ENCODE measurements at regions not wholly inside any gene's neighbourhood (a gene's known extent, or its start where the extent isn't known, plus 50 kb on each side); places are given as distances from the start of the nearest gene placed in this dataset.
"Not testable (repeated sequence)": the region's sequence is repeated elsewhere in the genome, so short reads cannot be mapped to it uniquely, and the experiment has no call there.

DNA sequence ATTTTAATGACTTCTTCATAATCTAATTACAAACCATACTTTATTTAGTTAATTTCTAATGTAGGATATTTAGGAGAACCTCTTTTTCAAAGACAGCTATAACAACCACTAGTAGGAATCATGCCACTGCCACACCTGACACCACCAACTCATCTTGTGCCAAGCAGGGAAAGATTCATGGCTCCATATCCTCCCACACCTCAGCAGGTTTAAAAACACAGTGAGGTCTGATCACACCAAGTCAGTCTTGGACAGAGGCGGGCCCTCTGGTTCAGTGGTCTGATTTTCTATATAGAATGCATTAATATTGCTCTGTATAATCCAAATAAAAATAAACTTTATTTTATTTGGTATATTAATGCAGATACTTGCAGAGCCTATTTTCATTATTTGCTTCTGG is 227.7 kb upstream of the TTC29 start:
- DNase-seq, result no peak

DNA sequence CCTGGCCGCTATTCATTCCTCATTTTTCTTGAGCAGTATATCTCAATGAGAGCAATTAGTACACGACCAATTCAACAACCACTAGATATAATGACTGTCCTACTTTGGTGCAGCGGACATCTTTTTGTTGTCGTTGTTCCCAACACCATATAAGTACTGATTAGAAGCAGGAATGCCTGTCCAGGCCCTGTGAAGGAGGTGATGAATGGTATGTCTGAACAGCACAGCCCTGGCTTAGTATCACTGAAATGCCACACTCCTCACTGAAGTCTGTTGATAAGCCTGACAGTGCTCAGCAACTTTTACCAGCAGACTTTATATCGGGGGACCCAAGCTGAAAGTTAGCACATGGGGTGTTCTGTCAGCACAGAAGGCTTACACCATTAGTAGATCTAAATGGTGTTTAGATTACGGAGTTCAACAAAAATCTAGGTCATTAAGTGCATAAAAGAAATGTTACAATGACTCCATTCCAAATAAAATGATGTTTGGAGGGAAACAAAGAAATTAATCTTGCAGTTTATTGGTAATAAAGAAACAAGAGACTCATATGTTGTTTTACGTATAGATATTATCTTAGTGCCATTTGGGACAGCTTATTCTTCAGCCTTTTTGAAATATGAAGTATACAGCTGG is 228.3 kb upstream of the TTC29 start:
- no peak for DNase-seq

DNA sequence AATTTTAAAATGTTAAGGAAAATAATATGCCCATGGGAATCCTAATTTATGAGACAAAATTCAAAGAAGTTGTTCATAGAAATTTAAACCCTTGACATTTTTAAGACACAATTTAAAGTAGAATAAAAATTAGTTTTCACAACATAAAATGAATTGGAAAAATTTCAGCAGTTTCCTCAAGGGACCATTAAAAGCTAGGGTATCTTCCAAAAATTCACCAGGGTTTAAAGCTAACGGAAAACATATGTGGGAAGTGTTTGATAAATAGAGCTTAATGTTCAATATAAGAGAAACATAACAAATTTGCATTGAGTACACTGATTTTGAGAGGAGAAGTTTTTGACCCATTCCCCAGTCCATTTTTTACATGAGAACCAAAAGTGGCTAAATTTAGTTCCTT is 228.9 kb upstream of the TTC29 start:
- no peak for DNase-seq

DNA sequence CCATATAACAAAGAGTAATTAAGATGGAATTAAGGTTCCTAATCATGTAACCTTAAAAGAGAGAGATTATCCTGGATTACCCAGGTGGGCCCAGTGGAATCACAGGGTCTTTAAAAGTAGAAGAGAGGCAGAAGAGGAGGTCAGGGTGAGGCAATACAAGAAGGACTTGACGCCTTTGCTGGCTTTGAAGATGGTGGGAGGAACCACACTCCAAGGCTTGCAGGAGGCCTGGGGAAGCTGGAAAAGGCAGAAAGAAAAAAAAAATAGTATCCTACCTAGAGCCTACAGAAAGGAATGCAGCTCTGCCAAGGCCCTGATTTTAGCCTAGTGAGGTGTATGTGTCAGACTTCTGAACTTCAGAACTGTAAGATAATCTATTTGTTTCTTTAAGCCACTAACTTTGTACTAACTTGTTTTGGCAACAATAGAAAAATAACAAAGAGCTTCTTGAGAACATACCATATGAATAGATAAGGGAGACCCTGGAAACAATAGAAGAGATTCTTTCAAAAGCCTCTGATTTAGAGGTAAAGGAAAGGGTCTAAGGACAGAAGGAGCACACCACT is 229.9 kb upstream of the TTC29 start:
- no peak for DNase-seq

DNA sequence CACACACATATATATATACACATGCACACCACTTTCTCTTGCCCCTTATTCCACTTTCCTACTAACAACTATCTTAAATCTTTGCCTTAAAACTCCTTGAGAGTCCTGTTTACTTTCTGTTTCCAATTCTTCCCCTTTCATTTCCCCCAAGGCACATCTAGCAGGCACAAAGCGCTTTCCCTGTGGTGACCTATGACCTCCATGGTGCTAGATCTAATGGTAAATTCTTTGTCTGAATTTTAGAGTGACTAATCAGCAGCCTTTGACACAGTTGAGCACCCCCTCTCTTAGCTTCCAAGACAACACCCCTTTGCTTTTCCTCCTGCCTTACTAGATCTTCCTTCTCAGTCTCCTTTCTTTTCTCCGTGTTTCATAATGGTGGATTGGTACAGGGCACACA is 236.4 kb upstream of the TTC29 start:
- no peak for DNase-seq

DNA sequence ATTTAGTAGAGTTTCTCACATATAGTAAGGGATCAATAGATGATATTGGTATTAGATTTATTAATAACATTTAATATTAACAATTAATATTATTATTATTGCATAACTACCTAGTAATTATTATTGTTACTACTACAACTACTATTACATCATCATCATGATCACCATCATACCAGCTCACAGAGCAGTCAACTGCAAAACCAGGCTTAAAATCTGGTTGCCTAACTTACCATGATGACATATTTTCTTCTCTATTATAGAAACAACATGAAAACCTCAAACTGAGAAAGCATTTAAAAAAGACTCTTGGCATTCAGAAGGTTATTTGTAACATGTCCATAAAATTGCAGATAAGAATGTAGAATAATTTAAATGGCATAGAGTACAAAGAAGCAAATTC is 247.0 kb upstream of the TTC29 start:
- no peak for DNase-seq

DNA sequence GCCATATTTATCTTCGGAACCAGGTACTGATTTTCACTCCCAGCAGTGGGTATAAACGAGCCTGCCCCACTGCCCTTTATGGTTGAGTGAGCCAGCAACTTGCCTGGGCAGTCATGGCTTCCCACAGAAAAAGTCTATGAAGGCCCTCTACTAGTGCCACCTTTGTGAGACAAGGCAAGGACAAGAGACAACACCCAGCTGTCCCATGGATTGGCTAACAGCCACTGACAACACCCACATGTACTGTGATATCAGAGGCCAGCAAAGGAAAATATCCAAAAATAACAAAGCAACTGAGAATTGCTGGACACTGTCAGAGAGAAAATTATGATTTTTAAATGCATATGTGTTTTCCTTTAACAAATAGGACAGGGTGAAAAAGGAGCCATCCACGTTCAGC is 248.4 kb upstream of the TTC29 start:
- DNase-seq, result no peak

DNA sequence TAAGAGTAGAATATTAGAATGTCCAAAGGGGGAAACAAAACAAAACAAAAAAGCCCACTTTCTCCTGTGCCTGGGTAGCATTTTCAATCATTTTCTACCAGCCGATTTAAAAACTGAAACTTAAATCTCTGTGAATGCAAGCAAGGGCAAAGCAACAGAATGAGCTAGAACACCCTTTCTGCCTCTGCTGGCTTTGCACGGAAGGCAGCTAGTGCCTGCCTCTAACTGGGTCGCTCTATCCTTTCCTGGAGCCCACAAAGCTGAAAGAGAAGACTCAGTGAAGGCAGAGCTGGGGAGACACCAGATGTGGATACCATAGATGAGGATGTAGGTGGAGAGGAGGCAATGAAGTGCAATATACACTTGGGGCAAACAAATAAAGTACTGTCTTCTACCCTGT is 248.9 kb upstream of the TTC29 start:
- DNase-seq, result no peak

DNA sequence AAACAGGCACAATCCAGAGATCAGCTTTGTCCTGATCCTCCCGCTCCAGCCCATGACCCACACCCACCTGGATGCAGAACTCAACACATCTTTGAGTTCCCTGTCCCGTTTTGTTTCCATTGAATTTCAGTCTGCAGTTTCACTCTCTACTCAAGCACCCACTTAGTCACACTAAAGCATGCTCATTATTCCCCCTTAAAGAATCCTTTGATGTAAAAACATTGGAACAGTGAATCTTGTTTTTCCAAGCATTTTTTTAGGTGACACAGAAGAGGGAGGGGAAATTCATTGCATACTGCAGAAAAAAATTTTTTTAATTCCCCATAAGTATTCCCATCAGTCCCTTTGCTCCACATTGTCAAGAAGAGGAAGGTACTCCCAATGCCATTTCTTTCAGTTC is 249.7 kb upstream of the TTC29 start:
- DNase-seq, result no peak

DNA sequence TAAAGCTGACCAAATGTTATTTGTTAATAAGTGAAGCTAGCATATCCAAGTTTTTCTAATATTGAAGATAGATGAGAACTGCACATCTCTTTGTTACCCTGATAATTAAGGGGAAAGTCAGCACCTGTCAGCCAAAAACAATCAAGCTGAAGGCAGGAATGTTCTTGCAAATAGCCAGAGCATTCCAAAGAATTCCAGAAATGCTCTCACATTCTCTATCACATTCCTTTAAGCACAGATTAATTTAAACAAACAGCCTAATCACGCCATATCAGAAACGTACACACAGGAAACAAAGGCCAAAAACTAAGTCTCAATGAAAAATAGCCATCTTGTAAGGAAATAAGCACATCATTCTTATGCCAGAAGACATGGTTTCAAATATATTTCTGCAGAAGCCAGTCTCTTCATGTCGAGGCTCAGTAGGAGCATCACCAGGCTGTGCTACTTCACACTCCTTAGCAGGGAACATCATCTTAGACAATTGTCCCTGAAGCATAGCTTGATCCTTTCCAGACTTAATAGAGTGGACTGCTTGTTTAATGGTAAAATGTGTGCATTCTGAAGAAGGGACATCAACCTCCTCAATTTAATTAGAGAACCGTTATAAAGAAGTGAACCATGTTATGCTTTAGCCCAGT is 252.9 kb upstream of the TTC29 start:
- no peak for DNase-seq

DNA sequence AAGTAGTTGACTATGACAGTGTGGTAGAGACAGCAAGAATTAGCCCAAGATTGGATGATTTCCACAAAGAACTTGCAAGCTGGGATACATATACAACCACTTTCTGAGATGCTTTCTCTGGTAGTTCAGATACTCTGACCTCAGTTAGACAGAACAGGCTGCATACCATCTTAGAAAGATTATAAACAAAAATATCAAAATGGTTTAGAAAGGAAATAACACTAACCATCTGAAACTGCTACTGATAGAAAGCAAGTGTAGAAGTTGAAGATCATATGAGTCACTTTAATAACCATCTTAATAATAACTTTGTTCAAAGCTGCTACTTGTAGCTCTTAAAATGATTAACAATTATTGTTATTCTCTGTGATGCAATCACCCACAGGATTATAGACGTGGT is 255.4 kb upstream of the TTC29 start:
- no peak for DNase-seq

DNA sequence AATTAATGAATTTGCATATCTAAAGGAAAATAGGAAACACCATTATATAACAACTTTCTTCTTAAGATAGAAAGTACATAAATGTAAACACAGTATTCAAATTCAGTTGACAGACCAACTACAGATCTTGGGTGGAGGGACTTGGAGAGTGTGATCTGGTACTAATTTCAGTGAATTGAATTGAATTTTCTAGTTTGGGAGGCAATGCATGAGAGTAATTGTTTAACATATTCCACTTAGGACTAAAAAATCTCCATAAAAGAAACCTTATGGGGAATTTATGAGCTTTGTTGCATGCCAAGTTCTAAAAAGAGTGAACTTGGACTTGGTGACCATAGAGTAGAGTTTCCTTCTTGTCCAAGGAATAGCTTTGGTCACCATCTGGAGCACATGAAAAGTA is 261.1 kb upstream of the TTC29 start:
- DNase-seq, result no peak

DNA sequence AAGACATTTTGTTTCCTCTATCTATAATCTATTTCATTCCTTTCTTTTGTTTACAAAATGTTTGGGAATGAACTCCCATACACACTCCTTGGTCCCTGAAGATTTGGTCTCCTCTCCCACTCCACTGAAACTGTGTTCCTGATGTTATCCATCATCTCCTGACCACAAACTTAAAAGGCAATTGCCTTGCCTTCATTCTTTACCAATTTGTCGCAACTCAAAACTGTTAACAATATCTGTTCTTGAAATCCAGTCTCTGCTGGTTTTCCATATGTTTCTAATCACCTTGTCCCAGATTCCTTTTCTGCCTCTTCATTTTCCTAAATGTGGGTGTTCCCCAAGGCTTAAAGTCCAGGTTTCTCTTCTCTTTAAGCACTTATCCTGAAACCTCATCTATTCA is 262.2 kb upstream of the TTC29 start:
- DNase-seq, result no peak

DNA sequence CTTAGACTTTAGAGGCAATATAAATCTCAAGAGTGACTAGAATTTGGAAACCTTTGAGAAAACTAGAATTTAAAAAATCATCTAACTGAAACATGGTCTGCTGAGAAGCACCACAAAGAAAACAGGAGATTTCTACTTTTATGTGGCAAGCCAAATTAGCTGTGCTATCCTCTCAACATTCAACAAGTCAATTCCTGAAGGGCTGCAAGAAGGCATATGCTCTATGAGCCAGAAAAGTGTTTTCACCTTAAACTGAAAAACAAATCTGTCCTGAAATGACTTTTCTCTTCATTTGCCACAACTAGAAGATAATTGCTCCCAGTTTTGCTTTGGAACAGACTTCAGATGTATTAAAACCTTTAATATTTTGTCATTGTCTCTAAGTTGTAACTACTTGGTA is 263.2 kb upstream of the EDNRA start:
- DNase-seq, result no peak

DNA sequence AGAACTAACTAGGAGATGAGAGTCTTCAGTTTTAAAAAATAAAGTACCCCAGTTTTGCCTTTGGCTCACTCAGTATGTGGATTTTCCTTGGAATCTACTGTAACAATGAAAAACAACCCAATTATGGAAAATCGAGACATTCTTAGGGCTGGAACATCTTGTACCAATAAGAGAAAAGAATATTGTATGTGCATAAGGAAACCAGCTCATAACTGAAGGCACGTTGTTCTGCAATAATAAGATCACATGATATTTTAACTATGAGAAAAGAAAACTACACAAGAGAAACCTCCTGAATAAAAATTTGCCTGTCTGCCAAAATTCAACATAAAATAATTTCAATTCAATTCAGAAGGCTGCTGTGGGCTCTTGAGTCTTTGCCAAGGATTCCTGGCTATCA is 261.8 kb upstream of the EDNRA start:
- no peak for DNase-seq

DNA sequence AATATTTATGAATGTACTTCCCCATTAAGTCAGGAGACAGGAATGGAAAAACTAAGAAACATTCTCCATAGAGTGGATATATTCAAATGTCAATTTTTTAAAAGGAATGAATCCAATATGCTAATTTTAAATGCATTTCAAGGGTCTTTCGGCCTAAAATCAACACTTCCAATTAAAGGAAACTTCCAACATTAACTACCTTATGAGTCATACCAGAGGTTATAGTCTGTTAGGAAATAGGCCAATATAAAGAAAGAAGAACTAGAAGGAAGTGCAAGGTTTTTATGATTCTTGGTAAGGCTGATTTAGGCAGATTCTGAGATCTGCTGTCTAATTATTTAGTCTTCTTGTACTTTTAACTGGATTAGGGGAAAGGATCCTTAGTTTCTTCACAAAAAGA is 260.1 kb upstream of the EDNRA start:
- DNase-seq, result no peak

DNA sequence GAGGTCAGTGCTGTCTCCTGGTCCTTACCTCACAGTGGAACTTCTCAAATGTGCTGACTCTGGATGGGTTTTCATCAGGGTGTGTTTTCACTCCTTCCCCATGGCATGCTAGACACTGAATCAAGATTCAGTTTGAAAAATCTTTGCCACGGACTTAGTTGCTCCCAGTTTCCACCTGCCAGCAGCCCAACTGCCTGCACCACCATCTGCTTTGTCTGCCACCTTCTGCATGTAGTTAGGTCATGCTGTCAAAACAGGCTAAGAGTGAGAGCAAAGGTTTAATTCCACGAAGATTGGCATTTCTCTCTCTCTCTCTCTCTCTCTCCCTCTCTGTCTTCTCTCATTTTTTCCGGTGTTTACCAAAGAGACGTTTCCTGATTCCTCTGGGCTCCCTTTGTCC is 258.0 kb upstream of the EDNRA start:
- DNase-seq, result no peak

DNA sequence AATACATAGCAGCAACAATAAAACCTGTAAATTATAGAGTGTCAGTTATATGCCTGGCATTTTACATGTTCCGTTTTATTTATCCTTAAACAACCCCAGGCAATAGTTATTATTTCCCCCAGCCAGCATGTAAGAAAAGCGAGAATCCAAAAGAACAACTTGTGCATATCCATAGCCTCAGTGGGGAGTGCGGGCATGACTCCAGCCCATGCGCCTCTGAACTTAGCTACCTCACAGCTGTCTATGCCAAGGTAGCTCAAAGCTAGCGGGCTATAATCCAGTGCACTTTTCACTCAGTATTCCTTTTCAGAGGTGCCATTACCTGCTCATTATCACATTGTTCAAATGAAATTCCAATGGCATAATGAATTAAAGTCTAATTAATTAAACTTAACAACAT is 257.3 kb upstream of the EDNRA start:
- no peak for DNase-seq

DNA sequence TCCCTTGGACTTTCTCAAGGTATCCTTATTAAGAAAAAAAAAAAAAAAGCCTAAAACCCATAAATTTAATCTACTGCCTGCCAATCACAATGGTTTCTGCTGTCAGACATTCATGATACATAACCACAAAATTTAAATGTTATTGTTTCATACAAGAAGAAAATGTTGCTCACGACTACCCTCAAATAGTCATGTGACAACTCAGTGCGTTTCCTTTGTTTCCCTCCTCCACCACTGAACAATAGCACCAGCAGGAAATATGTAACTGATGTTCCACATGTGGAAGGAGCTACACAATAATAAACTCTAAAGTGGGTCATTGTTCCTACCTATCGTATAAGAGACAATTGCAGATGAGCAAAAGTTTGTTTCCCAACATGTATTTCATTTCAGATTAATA is 244.1 kb upstream of the EDNRA start:
- no peak for DNase-seq

DNA sequence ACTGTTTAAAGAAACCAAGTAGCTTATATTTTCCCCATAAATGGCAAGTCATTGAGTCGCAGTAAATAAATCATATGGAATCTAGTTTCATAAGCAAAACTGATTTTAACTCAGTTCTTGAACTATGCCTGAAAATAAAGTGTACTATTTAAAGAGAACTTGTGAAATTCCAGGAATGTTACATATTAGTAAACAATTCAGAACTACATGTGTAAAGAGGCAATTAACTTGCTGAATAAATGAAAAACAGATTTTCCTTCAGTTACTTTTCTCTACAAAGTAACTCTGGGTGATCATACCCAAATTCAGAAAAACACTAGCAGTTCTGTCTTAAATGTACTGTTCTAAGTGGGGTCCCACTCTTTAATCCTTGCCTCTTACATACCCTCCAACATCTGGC is 236.1 kb upstream of the EDNRA start:
- no peak for DNase-seq

DNA sequence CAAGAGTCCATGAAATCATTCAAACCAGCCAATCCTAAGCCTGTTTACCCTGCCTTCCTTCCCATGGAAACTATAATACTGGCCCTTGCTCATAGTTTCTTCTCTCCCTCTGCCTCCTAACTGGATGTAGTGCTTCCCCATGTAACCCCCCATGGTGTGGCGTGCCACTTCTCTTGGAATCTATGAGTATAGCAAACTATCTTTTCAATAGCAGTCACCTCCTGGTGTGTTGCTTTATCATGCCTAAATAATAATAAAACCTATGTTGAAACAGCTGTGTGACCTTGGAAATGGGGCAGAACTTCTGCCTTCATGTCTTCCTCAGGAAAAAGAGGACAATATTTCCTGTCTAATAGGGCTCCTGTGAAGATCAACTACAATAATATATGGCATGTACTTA is 234.8 kb upstream of the EDNRA start:
- no peak for DNase-seq

DNA sequence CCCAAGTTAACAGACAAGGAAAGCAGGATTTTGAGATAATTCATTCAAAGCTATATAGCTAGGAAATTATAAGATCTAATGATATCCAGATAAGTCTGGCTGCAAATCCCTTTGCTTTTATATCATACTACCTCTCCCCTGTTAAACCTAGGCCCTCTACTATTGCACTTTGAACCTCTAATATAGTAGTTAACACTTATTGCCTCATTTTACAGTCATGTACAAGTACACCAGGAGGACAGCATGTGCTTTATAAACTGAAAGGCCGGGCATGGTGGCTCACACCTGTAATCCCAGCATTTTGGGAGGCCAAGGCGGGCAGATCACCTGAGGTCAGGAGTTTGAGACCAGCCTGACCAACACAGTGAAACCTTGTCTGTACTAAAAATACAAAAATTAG is 234.4 kb upstream of the EDNRA start:
- DNase-seq, result not testable (repeated sequence)

DNA sequence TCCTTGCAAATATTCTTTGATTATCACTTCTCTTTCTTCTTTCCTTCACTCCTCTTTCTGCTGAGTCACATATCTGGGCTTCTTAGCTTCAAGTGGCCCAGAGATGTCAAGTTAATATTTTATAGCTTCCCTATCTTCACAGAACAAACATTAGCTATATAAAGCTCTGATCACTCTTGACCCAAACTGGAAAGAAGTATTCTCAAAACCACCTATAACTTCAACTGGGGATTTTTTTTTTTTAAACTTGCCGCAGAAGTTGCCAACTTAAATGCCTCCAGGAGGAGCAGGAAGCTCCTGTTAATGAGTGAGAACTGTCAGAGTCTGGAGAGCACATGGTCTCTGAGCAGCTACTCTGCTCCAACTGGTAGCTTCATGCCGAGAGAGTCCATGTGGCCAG is 233.3 kb upstream of the EDNRA start:
- no peak for DNase-seq

DNA sequence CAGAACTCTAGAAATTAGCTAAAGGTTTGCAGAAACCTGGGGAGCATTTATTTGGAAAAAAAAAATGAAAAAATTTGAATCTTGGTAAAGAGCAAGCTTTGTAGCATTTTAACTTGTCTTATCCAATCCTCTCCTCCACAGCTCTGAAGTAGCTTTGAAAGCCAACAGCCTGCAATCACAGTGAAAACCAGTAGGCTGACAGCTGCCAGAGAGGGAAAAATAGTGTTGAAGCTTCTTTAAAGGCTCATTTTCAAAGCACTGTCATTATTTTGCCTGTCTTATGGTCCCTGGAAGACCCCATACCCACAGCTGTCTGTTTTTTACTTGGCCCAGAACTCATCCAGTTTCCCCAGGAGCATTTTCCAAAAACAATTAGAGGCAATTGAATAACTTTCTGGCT is 230.8 kb upstream of the EDNRA start:
- no peak for DNase-seq

DNA sequence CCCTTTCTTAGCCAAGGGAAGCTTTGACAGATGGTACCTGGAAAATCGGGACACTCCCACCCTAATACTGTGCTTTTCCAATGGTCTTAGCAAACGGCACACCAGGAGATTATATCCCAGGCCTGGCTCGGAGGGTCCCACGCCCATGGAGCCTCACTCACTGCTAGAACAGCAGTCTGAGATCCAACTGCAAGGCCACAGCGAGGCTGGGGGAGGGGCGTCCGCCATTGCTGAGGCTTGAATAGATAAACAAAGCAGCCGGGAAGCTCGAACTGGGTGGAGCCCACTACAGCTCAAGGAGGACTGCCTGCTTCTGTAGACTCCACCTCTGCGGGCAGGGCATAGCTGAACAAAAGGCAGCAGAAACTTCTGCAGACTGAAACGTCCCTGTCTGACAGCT is 225.6 kb upstream of the EDNRA start:
- not testable (repeated sequence) for DNase-seq
